Upper lobe of left lung (tissue), 4 donors: ENCODE measurements at regions not wholly inside any gene's neighbourhood (a gene's known extent, or its start where the extent isn't known, plus 50 kb on each side); places are given as distances from the start of the nearest gene placed in this dataset.

Experiments
- EP300 ChIP-seq, 4 donors: sonication (generic); formaldehyde crosslinking; IDR thresholded peaks; one replicate each; pipeline ENCODE4 v1.5.1; 2017; ENCODE audit warnings: antibody characterized with exemption in 4 of 4, control low read depth in 2 of 4
- POLR2A ChIP-seq, 4 donors: fragments of 450-650 bp; IDR thresholded peaks; one replicate each; pipeline ENCODE4 v1.5.1; 2016 to 2017; ENCODE audit warnings: antibody characterized with exemption in 4 of 4, mild to moderate bottlenecking in 2 of 4
- POLR2AphosphoS5 ChIP-seq, 2 donors: sonication (generic); formaldehyde crosslinking; IDR thresholded peaks; one replicate each; pipeline ENCODE4 v1.5.1; 2017; ENCODE audit warnings: antibody characterized with exemption in 2 of 2
- TF ChIP-seq, protein P1 (sequence below), 6 experiments: fragments of 450-650 bp in 4 of 6; fragments of 200-600 bp in 2 of 6; sonication (generic) in 2 of 6; IDR thresholded peaks; one replicate each; pipeline ENCODE4 v1.5.1; 2016 to 2019; ENCODE audit warnings: antibody characterized with exemption in 6 of 6

DNA sequence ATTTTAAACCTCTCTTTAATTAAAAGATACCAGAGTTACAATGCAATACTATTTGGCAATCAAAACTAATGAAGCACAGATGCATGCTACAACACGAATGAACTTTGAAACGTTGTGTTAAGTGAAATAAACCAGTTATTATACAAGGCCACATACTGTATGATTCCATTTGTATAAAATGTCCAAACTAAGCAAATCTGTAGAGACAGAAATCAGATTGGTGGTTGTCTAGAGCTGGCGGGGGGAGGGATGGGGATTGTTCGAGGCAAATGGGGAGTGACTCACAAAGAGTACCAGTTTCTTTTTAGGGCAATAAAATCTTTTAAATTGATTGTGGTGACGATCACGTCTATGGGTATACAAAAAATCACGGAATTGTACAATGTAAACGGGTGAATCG, 677.0 kb downstream of the NTRK3 start:
- TF ChIP-seq, protein P1, sequence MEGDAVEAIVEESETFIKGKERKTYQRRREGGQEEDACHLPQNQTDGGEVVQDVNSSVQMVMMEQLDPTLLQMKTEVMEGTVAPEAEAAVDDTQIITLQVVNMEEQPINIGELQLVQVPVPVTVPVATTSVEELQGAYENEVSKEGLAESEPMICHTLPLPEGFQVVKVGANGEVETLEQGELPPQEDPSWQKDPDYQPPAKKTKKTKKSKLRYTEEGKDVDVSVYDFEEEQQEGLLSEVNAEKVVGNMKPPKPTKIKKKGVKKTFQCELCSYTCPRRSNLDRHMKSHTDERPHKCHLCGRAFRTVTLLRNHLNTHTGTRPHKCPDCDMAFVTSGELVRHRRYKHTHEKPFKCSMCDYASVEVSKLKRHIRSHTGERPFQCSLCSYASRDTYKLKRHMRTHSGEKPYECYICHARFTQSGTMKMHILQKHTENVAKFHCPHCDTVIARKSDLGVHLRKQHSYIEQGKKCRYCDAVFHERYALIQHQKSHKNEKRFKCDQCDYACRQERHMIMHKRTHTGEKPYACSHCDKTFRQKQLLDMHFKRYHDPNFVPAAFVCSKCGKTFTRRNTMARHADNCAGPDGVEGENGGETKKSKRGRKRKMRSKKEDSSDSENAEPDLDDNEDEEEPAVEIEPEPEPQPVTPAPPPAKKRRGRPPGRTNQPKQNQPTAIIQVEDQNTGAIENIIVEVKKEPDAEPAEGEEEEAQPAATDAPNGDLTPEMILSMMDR (IDR thresholded peaks at IDR 0.05): no peak
- no peak for TF ChIP-seq POLR2AphosphoS5 (IDR thresholded peaks at IDR 0.05)
- TF ChIP-seq POLR2A (IDR thresholded peaks at IDR 0.05): no peak
- TF ChIP-seq EP300 (IDR thresholded peaks at IDR 0.05): no peak
